H9 (cell line): ENCODE measurements at regions not wholly inside any gene's neighbourhood (a gene's known extent, or its start where the extent isn't known, plus 50 kb on each side); places are given as distances from the start of the nearest gene placed in this dataset.
A peak's percentile ranks its signal among the peaks of the same experiment; 100 is the strongest.

Source experiments
- DNase-seq: peaks from one replicate; pipeline ENCODE4 v3.0.0-alpha.2; 2017
- H2AFZ ChIP-seq: one replicate; pipeline ENCODE4 v1.6.1; 2013; ENCODE audit warnings: mild to moderate bottlenecking, low read length, control low read depth, moderate library complexity
- H2AK5ac ChIP-seq: 2 replicates; pipeline ENCODE4 v1.6.1; 2013; ENCODE audit warnings: low read length, control low read depth, mixed read lengths; ENCODE audit not compliant: insufficient read length
- H2BK120ac ChIP-seq: one replicate; pipeline ENCODE4 v1.6.1; 2013; ENCODE audit warnings: low read depth, mild to moderate bottlenecking, low read length, control low read depth, inconsistent platforms; ENCODE audit not compliant: poor library complexity, severe bottlenecking
- H2BK12ac ChIP-seq: 2 replicates; pipeline ENCODE4 v1.6.1; 2013; ENCODE audit warnings: low read length, control low read depth, mixed read lengths, low read depth; ENCODE audit not compliant: insufficient read length
- H2BK15ac ChIP-seq: 2 replicates; pipeline ENCODE4 v1.6.1; 2013; ENCODE audit warnings: low read depth, low read length, control low read depth
- H2BK20ac ChIP-seq: one replicate; pipeline ENCODE4 v1.6.1; 2013; ENCODE audit warnings: low read depth, mild to moderate bottlenecking, low read length, control low read depth, inconsistent platforms; ENCODE audit not compliant: poor library complexity, severe bottlenecking
- H2BK5ac ChIP-seq: 2 replicates; pipeline ENCODE4 v1.6.1; 2013; ENCODE audit warnings: low read length, control low read depth, mixed read lengths; ENCODE audit not compliant: insufficient read length
- H3K14ac ChIP-seq: 2 replicates; pipeline ENCODE4 v1.6.1; 2013; ENCODE audit warnings: low read length, control low read depth; ENCODE audit not compliant: insufficient read depth
- H3K18ac ChIP-seq: 2 replicates; pipeline ENCODE4 v1.6.1; 2013; ENCODE audit warnings: low read depth, mild to moderate bottlenecking, mixed read lengths, low read length, control low read depth; ENCODE audit not compliant: insufficient read length
- H3K23ac ChIP-seq: 2 replicates; pipeline ENCODE4 v1.6.1; 2013; ENCODE audit warnings: low read length, control low read depth, mixed read lengths, low read depth; ENCODE audit not compliant: insufficient read length
- H3K23me2 ChIP-seq: 2 replicates; pipeline ENCODE4 v1.6.1; 2013; ENCODE audit warnings: low read depth, mild to moderate bottlenecking, mixed read lengths, low read length, control low read depth; ENCODE audit not compliant: insufficient read length, poor library complexity, severe bottlenecking
- H3K27ac ChIP-seq: 2 replicates; pipeline ENCODE4 v1.5.1; 2013; ENCODE audit warnings: low read length, control low read depth, mixed read lengths, low read depth; ENCODE audit not compliant: insufficient read length
- H3K27me3 ChIP-seq: 2 replicates; pipeline ENCODE4 v1.6.1; 2013; ENCODE audit warnings: low read length, control low read depth, inconsistent platforms; ENCODE audit not compliant: insufficient read depth
- H3K4ac ChIP-seq: 2 replicates; pipeline ENCODE4 v1.6.1; 2013; ENCODE audit warnings: low read depth, mild to moderate bottlenecking, control low read depth, inconsistent platforms, low read length, moderate library complexity
- H3K4me1 ChIP-seq: 2 replicates; pipeline ENCODE4 v1.6.1; 2013; ENCODE audit warnings: low read length, control low read depth, inconsistent platforms; ENCODE audit not compliant: insufficient read depth
- H3K4me2 ChIP-seq: 2 replicates; pipeline ENCODE4 v1.6.1; 2013; ENCODE audit warnings: low read length, control low read depth, mixed read lengths; ENCODE audit not compliant: insufficient read length, insufficient read depth
- H3K56ac ChIP-seq: 2 replicates; pipeline ENCODE4 v1.6.1; 2013; ENCODE audit warnings: low read depth, mild to moderate bottlenecking, mixed read lengths, low read length, control low read depth; ENCODE audit not compliant: insufficient read length
- H3K79me1 ChIP-seq: 2 replicates; pipeline ENCODE4 v1.6.1; 2013; ENCODE audit warnings: low read depth, mild to moderate bottlenecking, moderate library complexity, low read length, control low read depth, inconsistent platforms; ENCODE audit not compliant: insufficient read depth, poor library complexity, severe bottlenecking
- H3K79me2 ChIP-seq: 2 replicates; pipeline ENCODE4 v1.6.1; 2013; ENCODE audit warnings: low read length, control low read depth, inconsistent platforms; ENCODE audit not compliant: insufficient read depth
- H3K9ac ChIP-seq: 2 replicates; pipeline ENCODE4 v1.6.1; 2013; ENCODE audit warnings: low read length, control low read depth, mixed read lengths; ENCODE audit not compliant: insufficient read length; ENCODE audit errors: extremely low read depth
- H3K9me3 ChIP-seq: one replicate; pipeline ENCODE4 v1.6.1; 2013; ENCODE audit warnings: low read depth, low read length, inconsistent platforms; ENCODE audit not compliant: control insufficient read depth
- H3T11ph ChIP-seq: one replicate; pipeline ENCODE4 v1.6.1; 2013; ENCODE audit warnings: mild to moderate bottlenecking, low read length, control low read depth, inconsistent platforms
- H4K20me1 ChIP-seq: one replicate; pipeline ENCODE4 v1.6.1; 2013; ENCODE audit not compliant: control insufficient read depth, insufficient read length, insufficient read depth
- H4K5ac ChIP-seq: 2 replicates; pipeline ENCODE4 v1.6.1; 2013; ENCODE audit warnings: low read depth, mild to moderate bottlenecking, mixed read lengths, low read length, control low read depth; ENCODE audit not compliant: insufficient read length
- H4K8ac ChIP-seq: replicated peaks from 2 replicates; pipeline ENCODE4 v1.6.1; 2013; ENCODE audit warnings: low read length, control low read depth, mixed read lengths, low read depth; ENCODE audit not compliant: insufficient read length
- H4K91ac ChIP-seq: 2 replicates; pipeline ENCODE4 v1.6.1; 2013; ENCODE audit warnings: low read depth, mild to moderate bottlenecking, moderate library complexity, mixed read lengths, low read length, control low read depth; ENCODE audit not compliant: insufficient read length
- H3K27ac Mint-ChIP-seq, 3 experiments: 2 replicates in 2 of 3; 3 replicates in 1 of 3; pipeline ENCODE4 v1.8.0; 2020 to 2021; ENCODE audit warnings: mixed read lengths in 3 of 3, mild to moderate bottlenecking in 1 of 3, moderate library complexity in 1 of 3
- H3K27me3 Mint-ChIP-seq: 2 replicates; pipeline ENCODE4 v1.8.0; 2021; ENCODE audit warnings: low read depth, mild to moderate bottlenecking, moderate library complexity, mixed read lengths
- H3K36me3 Mint-ChIP-seq, 3 experiments: 2 replicates in 2 of 3; 3 replicates in 1 of 3; pipeline ENCODE4 v1.8.0; 2020 to 2021; ENCODE audit warnings: low read depth in 3 of 3, mixed read lengths in 3 of 3; ENCODE audit not compliant: insufficient read depth in 1 of 3
- H3K4me1 Mint-ChIP-seq, 2 experiments: 2 replicates each; pipeline ENCODE4 v1.8.0; 2020; ENCODE audit warnings: mixed read lengths in 2 of 2
- H3K4me3 Mint-ChIP-seq, 2 experiments: 2 replicates in 1 of 2; 3 replicates in 1 of 2; pipeline ENCODE4 v1.8.0; 2020 to 2021; ENCODE audit warnings: mild to moderate bottlenecking in 2 of 2, mixed read lengths in 2 of 2, moderate library complexity in 1 of 2
- H3K9me3 Mint-ChIP-seq, 2 experiments: 2 replicates in 1 of 2; 3 replicates in 1 of 2; pipeline ENCODE4 v1.8.0; 2020; ENCODE audit warnings: mild to moderate bottlenecking in 2 of 2, mixed read lengths in 2 of 2, moderate library complexity in 1 of 2
- CTCF ChIP-seq: fragments of 200-600 bp; sonication (generic); conservative IDR thresholded peaks from 3 replicates; pipeline ENCODE4 v1.8.0; 2021; ENCODE audit warnings: antibody characterized with exemption, mild to moderate bottlenecking
- WGBS: extraction: QIAGEN DNeasy Blood & Tissue Kit; methylation state at CpG from one replicate; pipeline ENCODE4 v1.1.7; 2013; ENCODE audit warnings: missing lambda C conversion rate, low lambda C conversion rate, mixed read lengths; ENCODE audit not compliant: insufficient read length; ENCODE audit errors: extremely low coverage; 5-methylcytosine and 5-hydroxymethylcytosine counted together

DNA sequence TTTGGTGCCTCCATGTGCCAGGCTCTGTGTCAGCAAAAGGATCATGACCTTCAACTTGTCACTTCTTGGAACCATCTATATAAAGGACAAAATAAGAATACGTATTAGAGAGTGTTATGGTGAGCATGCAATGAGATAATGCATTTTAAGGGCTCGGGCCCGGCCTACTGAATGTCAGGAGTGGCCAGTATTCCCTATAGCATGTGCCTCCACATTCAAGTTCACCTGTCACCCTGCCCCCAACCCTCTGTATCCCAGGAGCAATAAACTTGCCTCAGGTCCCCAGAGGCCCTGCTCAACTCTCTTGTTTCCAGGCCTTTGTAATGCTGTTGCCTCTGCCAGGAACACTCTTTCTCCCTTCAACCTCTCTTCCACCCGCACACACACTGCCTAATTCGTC lies 90.2 kb upstream of the SLC6A11 start:
- no peaks in the 10 kb centered on the region for H3K79me1 ChIP-seq
- no peak overlapping the region for H4K5ac ChIP-seq
- no peak for TF ChIP-seq CTCF
- no peak overlapping the region for H3K23ac ChIP-seq
- no peak overlapping the region; the same call in 1 of the 2 replicates for H3K14ac ChIP-seq
- no peaks in the 10 kb centered on the region for H3K9me3 ChIP-seq
- no peak overlapping the region for H2BK20ac ChIP-seq
- no peak overlapping the region for H3K18ac ChIP-seq
- no peaks in the 10 kb centered on the region for H3K27me3 ChIP-seq
- DNase-seq = peak; percentile 4
- no peaks in the 10 kb centered on the region for H4K20me1 ChIP-seq
- no peak overlapping the region for H3T11ph ChIP-seq
- no peak overlapping the region for H4K8ac ChIP-seq
- H2AFZ ChIP-seq = no peak overlapping the region
- H3K27ac ChIP-seq = no peak overlapping the region
- no peak overlapping the region for H3K9ac ChIP-seq
- H2BK15ac ChIP-seq = no peak overlapping the region
- H3K27ac Mint-ChIP-seq = no peak overlapping the region
- no peak overlapping the region for H2BK120ac ChIP-seq
- no peaks in the 10 kb centered on the region for H3K79me2 ChIP-seq
- peaks cover 20 to 22% of the 10 kb centered on the region in 2 experiments for H3K4me1 Mint-ChIP-seq
- no peak overlapping the region for H3K4ac ChIP-seq
- H2AK5ac ChIP-seq = no peak overlapping the region
- no peaks in the 10 kb centered on the region for H3K23me2 ChIP-seq
- no peak overlapping the region for H3K4me3 Mint-ChIP-seq
- no peak overlapping the region for H2BK5ac ChIP-seq
- no peak overlapping the region for H3K4me2 ChIP-seq
- H3K27me3 Mint-ChIP-seq = peaks cover 12% of the 10 kb centered on the region
- H4K91ac ChIP-seq = no peak overlapping the region
- H3K4me1 ChIP-seq = peaks cover 5% of the 10 kb centered on the region; the same call in 1 of the 2 replicates
- H3K9me3 Mint-ChIP-seq = 0 out of 5 replicates have a peak, but pooled peaks cover 0 to 2% of the 10 kb centered on the region in 2 experiments
- no CpG with 5 or more reads among the region's 5 CpGs for WGBS
- H2BK12ac ChIP-seq = no peak overlapping the region
- no peaks in the 10 kb centered on the region for H3K36me3 Mint-ChIP-seq
- H3K56ac ChIP-seq = no peak overlapping the region
